ENCODE measurements at regions not wholly inside any gene's neighbourhood (a gene's known extent, or its start where the extent isn't known, plus 50 kb on each side); places are given as distances from the start of the nearest gene placed in this dataset.
A peak's percentile ranks its signal among the peaks of the same experiment; 100 is the strongest.
"Not testable (repeated sequence)": the region's sequence is repeated elsewhere in the genome, so short reads cannot be mapped to it uniquely, and the experiment has no call there.

DNA sequence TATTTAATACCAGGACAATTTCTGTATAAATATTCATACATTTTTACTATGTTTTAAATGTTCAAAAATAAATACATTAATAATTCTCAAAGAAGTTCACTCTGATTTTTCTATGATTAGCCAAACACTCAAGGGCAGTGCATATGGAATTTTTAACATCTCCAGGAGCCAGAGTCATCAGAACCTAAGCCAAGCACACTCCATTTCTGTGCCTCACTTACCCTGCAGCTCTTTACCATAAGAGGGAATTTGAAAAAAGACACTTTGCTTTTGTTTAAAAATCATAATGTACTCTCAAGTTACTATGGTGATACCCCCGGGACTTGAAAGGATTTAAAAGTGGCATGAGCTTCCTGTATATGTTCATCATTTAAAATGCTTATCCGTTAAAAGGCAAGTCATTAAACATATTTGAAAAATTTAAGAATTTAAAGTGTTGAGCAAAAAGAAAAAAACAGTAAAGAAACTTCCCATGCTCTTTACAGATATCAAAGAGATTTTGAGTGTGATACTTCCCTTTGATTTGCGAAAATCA is 747.4 kb upstream of the NECTIN3 start:
- DNase-seq (ENCODE audit: low read depth), result no peak

DNA sequence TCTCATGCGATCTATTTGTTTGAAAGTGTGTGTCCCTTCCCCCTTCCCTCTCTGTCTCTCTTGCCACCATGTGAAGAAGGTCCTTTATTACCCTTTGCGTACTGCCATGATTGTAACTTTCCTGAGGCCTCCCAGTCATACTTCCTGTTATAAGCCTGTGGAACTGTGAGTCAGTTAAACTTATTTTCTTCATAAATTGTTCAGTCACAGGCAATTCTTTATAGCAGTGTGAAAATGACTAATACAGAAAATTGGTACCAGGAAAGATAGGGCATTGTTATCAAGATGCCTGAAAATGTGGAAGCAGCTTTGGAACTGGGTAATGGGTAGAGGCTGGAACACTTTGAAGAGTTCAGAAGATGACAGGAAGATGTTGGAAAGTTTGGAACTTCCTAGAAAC is 743.7 kb upstream of the NECTIN3 start:
- peak; percentile 38 for DNase-seq (ENCODE audit: low read depth)

DNA sequence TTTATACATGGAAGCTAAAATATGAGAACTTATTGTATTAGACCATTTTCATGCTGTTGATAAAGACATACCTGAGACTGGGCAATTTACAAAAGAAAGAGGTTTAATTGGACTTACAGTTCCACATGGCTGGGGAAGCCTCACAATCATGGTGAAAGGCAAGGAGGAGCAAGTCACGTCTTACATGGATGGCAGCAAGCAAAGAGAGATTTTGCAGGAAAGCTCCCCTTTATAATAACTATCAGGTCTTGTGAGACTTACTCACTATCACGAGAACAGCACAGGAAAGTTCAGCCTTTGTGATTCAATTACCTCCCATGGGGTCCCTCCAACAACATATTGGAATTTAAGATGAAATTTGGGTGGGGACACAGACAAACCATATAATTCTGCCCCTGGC is 740.1 kb upstream of the NECTIN3 start:
- DNase-seq (ENCODE audit: low read depth), result not testable (repeated sequence)

DNA sequence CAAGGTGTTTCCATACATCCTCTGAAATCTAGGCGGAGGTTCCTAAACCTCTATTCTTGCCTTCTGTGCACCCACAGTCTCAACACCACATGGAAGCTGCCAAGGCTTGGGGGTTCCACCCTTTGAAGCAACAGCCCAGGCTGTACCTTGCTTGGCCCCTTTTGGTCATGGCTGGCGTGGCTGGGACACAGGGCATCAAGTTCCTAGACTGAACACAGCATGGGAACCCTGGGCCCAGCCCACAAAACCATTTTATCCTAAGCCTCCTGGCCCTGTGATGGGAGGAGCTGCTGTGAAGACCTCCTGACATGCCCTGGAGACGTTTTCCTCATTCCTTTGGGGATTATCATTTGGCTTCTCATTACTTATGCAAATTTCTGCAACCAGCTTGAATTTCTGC is 739.0 kb upstream of the NECTIN3 start:
- DNase-seq (ENCODE audit: low read depth), result no peak

DNA sequence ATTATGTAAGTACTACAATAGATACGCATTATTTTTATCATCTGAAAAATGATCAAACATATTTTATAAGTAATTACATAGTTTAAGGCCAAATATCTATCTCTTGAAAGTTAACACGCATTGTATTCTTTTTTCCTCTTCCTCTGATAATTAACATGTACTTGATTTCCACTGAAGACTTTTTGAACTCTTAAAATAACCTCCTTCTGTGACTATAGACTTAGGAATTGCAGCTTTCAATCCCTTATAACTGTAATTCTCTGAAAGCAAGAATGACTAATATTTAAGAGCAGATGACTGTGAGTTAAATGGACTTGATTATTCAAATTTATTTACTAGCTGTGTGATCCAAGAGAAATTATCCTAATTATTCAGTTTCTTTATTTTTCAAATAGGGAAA is 730.6 kb upstream of the NECTIN3 start:
- DNase-seq (ENCODE audit: low read depth), result peak; percentile 69

DNA sequence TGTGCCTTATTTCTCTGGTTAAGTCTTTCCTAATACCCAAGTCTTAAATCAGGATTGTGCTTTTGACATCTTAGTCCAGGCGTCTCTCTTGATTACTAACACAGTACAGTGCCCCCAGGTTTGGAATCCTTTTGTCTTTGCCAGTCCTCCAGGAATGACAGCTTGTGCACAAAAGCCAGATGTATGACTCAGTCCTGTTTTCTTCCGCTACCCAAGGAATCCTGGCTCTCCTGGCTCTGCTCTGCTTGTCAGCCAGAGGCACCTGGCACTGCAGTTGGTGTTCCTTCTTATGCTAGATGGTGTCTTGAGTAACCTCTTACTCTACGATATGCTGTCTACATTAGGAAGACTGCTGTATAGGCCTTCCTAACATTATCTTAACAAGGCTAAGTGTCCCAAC is 728.2 kb upstream of the NECTIN3 start:
- peak; percentile 49 for DNase-seq (ENCODE audit: low read depth)

DNA sequence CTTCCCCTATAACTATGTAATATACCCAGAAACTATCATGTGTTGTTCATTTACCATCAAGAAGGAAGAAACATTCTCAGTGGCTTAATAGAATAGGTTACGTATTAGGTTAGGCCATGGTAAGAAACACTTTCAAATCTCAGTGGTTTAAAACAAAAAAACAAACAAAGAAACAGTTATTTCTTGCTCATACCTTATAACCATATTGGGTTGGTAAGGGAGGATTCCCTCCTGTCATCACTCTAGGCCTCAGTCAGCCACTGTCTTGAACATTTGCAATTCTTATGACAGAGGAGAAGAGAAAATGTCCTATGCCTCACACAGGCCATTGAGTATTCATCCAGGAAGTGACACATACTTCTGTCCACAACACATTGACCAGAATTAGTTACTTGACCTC is 727.7 kb upstream of the NECTIN3 start:
- DNase-seq (ENCODE audit: low read depth), result no peak

DNA sequence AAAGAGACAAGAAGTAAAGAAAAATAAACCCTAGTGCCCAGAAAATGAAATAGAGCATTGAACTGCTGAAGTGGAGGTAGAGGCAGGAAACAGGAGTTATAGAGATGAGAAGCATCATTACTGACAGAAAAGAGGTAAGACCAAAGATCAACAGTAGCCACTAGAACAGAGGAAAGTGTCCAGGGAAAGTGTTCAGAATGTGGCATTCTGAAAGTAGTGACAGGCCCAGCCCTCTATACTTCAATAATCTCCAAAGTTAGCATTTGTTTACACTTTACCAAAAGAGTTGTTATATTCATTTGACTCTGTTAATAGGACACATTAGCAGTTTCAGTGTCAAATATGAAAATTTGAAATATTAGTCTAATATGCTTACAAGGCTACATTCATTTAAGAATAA is 727.1 kb upstream of the NECTIN3 start:
- DNase-seq (ENCODE audit: low read depth), result no peak

DNA sequence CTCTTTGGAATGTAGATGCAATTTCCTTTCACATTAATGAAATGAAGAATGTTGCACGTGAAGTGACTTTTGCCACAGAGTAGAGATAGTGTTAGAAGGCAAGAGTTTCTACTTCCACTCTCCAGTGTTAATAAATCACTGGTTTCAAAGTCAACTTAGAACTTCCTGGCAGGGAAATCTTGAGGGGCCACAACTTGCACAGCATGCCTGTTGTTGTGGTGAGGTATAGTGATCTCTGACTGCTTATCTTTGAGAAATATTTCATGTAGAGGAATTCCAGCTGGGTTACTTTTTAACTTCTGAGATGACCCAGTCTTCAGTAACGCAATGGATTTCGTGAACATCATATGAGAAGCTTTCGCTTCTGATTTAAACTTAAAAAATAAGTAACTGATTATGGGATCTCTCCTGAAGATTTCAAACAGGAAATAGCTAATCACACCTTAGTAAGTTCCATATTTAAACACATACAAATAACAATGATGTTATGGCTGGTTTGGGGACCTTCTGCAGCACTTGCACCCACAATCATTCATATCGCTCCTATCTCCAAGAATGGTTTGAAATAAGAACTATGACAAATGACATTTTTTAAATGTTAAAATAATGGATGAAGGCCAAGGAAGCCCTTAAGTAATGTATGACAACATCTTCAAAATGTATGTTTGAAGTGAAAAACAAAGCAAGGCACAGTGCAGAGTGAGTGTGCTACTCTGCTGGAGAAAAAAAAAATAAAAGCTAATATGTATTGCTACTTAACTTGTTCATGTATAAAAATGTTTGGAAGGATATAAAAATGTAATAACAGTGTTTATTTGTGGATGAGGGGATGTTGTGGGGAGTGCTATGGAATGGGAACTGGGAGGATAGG is 726.5 kb upstream of the NECTIN3 start:
- DNase-seq (ENCODE audit: low read depth), result no peak

DNA sequence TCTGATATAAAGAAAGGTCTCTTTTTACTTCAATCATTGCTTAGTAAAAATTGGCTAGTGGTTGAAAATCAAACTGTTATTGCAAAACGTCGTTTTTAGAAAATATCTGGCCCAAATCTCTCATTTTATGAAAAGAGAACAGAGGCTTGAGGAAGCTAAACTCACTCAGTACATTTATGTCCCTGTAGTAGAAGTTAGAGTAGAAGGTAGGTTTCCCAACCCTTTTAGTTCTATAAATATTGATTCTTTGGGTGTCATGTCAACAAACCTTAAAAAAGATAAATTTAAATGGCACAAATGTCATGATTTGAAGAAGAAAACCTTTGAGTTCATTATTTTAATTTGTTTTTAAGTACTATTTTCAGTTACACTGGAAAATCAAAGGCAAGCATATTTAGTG is 722.3 kb upstream of the NECTIN3 start:
- no peak for DNase-seq (ENCODE audit: low read depth)

DNA sequence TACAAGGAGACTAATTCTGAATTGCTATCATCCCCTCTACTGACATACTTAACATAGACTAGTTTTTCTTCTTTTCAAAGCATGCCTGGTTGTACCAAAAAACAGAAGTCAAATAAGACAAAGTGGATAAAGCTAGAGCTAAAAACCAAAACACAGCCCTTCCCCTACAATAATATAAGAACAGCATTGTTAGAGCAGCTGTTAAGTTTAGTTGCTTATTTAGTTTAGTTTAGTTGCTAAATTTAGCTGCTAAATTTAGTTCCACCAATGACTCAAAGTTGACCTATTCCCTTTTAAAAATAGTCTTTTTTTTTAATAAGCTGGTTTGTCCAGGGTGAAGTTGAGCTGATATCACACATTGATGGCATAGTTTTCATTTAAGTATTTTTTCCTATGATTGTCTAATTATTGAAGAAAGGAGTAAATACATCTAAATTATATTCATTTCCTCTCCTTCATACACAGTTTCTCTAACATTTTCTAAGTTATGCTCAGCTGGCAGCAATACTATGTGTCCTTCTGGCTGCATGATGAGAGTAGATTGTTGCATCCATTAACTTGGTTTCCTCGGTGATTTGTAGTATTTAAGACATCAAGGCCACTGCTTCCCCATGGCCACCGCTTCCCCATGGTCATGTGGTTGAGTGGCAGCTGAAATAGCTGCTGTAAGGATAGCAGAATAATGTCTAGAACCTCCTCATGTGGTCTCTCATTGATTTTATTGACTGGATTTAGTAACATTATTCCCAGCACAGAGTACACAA is 718.6 kb upstream of the NECTIN3 start:
- DNase-seq (ENCODE audit: low read depth), result peak; percentile 18

DNA sequence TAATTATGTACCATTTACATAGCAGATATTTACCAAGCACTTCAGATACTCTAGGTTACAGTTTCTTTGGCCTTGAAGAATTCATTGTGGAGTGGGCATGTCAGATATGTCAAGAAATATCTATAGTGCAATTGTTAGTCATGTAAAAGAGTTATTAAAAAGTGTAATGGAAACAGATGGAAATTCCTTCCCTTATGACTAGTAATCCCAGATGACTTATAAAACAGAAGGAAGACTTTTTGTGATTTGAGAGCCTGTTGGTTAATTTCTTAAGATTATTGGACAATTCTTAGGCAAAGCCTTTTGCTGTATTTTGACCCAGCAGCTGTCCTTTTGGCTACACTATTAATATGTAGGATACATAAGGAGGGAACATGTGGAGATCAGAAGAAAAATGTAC is 708.9 kb upstream of the NECTIN3 start:
- DNase-seq (ENCODE audit: low read depth), result no peak

DNA sequence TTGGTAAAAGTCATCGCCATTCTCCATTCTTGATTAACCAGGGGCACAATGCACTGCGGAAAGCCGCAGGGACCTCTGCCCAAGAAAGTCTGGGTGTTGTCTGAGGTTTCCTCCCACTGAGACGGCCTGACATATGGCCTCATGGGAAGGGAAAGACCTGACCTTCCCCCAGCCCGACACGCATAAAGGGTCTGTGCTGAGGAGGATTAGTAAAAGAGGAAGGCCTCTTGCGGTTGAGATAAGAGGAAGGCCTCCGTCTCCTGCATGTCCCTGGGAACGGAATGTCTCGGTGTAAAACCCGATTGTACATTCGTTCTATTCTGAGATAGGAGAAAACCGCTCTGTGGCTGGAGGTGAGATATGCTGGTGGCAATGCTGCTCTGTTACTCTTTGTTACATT is 704.3 kb upstream of the NECTIN3 start:
- DNase-seq (ENCODE audit: low read depth), result not testable (repeated sequence)

DNA sequence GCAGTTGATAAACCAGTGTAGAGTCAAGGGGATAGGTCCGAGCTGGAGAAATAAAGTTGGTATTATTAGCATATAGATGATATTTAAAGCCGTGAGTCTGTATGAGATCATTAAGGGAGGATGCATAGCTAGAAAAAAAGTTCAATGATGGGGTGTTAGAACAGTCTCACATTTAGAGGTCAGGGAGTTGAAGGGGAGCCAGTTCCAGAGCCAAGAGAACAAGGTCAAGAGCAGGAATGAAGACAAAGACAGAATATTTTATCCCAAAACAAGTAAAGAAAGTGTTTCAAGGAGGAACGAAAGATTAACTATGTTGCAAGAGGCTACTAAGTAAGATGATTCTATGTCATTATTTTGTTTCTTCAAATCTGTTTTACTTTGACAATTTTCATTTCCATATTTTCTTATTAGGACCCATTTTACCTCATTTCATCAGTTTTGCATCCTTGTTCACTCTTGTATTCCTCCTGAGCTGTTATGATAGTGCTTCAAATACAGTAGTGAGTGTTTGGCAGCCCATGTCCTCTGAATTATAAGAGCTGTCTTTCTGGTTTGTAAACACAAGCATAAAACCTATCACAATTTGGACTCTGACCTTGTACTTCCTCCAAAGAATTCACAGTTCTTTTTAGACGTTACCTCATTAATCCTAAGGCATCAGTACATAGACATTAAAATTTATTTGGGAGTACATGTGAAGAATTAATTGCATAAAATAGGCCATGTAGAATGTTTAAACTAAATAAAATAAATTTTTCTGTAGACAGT is 695.7 kb upstream of the NECTIN3 start:
- no peak for DNase-seq (ENCODE audit: low read depth)

DNA sequence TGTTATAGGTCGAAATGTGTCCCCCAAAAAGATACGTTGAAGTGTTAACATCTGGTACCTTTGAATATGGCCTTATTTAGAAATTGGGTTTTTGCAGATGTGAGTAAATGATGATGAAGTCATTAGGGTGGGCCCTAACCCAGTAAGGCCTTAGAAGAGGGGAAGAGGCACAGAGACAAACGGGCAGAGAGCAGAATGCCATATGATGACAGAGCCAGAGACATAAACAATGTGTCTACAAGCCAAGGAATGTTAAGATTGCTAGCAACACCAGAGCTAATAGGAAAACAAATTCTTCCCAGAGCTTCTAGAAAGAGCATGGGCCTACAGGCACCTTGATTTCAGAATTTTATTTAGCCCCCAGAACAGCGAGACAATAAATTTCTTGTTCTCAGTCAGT is 693.1 kb upstream of the NECTIN3 start:
- peak; percentile 60 for DNase-seq (ENCODE audit: low read depth)

DNA sequence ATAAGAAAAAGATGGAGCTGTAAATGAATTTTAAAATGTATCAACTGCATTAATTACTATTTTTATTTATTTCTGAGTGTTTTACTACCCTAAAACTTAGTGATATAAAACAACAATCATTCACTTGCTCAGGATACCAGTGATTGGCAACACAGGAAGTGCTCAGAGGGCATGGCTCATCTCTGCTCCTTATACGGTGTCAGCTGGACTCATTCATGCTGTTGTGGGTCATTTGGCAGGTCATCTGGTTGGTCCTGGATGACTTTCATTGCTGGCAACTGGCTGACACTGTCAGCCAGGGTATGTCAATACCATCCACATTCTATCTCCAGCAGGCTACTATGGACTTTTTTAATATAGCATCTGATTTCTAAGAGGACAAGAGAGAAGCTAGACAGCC is 689.6 kb upstream of the NECTIN3 start:
- DNase-seq (ENCODE audit: low read depth), result peak; percentile 14

DNA sequence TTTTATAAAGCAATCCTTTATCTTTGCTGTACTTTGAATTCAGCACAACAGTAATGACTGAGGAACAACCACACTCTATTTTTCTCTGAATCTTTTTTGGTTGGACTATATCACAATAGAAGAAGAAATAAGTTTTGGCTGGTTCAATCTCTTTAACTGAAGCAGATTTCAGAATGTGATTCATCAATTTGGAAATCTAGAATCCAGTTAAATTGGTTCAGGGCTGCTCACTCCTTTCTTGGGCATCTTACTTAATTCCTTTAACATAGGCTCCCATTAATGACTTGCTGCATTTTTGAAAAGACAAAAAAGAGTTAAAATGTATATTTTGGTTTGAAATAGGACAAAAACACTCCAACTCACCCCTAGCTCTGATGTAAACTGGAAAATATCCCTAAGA is 688.3 kb upstream of the NECTIN3 start:
- peak; percentile 6 for DNase-seq (ENCODE audit: low read depth)

DNA sequence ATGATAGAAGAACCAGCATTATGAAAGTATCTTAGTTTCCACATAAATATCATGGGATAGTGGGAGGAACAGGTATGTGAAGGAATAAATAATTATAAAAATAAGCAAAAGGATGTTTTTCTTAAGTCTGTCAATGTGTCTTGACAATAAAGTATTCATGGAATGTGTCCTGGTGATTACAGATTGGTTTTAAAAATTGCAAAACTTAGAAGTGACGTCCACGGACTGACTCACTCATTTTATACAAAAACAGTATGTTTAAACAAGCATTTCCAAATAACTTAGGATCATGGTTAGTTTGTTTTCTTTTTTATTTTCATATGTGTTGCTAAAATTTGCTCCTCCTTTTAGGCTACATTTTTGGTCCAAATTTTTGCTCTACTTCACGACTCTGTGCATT is 687.0 kb upstream of the NECTIN3 start:
- DNase-seq (ENCODE audit: low read depth), result peak; percentile 77

DNA sequence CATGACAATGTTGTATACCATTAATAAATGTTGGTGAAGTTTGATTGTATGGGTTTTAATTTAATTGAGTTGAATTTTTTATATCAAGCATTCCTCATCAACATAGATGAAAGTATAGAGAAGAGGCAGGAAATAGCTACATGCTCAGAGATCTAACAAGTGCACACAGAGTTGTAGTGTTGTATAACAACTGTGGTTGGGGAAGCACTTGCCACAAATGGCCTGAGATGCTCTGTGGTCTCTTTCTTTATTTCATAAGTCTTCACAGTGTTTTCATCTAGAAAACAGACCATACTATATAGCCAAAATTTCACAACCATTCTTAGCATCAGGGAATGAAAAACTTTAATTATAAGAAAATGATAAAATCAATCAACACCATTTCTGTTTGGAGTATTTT is 682.6 kb upstream of the NECTIN3 start:
- no peak for DNase-seq (ENCODE audit: low read depth)

DNA sequence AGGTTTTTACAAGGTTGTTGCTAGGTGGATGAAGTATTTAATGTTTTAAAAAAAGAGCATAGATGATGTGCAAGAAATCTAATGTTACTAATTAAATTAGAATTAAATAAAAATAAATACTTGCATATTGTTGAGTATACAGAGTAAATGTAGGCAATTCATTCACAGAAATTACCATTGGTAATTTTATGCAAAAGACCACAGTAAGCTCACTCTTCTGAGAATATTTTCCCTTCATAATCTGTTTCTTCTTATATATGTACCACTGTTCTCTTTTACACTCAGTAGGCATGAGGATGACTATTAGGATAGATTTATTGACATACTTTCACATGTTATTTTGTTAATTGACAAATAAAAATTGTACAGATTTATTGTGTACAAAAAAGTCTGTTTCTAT is 681.2 kb upstream of the NECTIN3 start:
- DNase-seq (ENCODE audit: low read depth), result no peak

DNA sequence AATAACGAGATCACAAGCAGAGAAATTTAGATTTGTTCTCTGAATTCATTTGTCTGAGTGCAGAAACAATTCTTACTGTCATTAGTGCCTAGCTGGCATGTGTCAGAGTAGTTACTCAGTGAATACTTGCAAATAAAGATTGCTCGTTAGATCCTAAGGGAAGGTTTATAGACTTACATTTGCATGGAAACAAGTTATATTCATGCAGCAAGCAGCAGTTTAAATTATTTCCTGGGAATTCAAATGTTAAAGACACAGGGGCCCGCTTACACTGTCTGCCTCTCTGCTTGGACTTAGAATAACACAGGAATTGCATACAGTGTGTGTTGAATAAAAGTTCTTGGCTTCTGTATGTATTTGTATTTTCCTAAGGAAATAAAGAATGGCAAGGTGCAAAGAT is 680.6 kb upstream of the NECTIN3 start:
- DNase-seq (ENCODE audit: low read depth), result no peak

DNA sequence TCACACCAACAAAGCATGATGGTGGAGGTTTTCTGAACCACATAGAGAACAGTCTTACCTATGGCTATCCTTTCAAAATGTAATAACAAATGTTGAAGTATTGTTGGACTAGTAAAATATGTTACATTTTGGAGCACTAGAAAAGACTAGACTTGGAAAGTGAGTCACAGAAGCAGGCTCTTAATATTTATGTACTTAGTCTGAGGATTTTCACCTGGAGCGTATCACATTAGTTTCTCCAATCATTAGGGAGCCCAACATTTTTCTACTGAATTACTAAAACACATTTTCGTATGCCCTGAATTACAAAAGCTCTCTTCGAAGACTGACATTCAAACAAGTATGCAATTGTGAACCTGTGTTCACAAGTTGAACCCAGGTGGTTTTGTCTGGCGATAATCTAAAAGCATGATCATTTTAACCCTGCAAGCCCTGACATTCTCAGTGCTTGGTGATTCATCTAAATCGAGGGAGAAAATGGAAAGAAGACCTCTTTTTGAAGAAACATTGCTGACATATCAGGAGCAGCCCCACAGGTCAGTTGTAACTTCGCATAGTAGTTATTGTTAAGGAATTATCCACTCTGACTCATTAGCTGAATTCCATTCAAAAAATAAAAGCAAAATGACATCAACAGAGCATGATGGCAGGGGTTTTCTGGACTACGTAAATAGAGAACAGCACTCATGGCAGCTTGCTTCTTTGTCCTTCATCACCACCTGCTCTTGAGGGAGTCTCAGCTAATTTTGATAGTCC is 679.8 kb upstream of the NECTIN3 start:
- peak; percentile 63 for DNase-seq (ENCODE audit: low read depth)

Measured in iris pigment epithelial cell (primary cell).